ENCODE measurements at regions not wholly inside any gene's neighbourhood (a gene's known extent, or its start where the extent isn't known, plus 50 kb on each side); places are given as distances from the start of the nearest gene placed in this dataset.

DNA sequence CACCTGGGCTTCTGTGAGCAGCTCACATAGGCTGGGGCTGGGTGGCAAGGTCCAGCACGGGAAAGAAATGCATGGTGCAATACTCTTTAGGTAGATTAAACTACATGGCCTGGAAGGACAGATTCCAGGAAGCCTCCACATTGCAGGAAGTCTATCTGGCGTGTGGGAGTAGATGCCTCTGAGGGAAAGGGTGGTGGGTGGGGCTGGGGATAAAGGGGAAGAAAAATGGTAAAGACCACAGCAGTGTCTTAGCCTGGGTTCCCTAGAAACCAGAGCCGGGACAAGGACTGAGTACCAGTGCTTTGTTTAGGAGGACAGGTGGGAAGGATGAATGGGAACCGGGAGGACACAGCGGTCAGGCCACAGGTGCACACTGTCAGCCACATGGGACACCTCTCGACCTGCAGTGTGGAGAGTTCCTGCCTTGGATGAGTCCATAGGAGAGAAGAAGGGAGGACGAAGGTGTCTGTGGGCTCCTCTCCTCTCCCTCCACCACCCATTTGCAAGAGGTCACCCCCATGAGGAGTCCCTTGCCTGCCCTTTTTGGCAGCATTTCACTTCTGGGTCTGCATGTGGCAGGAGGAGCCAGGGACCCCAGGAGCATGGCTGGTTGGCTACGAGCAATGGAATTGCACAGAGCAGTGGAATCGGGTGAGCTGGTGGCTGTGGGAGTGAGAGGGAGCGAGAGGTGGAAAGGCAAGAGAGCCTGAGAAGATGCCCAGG is 91.5 kb upstream of the HS6ST1 start:
- no peaks in the 10 kb centered on the region for H3K9me2 ChIP-seq (replicated peaks; ENCODE audit: insufficient read depth)
- H3K79me2 ChIP-seq: no peaks in the 10 kb centered on the region
- no peaks in the 10 kb centered on the region for H3K9me3 ChIP-seq (ENCODE audit: low read depth)
- WGBS (ENCODE audit: low lambda C conversion rate, missing lambda C conversion rate): 95% methylated on average over 10 of the region's 10 CpGs
- no peak overlapping the region for H3K27ac ChIP-seq
- H3K4me2 ChIP-seq: no peak overlapping the region
- DNase-seq (ENCODE audit: low spot score): no peak
- H3K4me3 ChIP-seq: no peak overlapping the region
- H3K27me3 ChIP-seq: no peaks in the 10 kb centered on the region
- H2AFZ ChIP-seq: no peak overlapping the region
- no peaks in the 10 kb centered on the region for H3K4me1 ChIP-seq (ENCODE audit: insufficient read depth)
- TF ChIP-seq, protein P1, sequence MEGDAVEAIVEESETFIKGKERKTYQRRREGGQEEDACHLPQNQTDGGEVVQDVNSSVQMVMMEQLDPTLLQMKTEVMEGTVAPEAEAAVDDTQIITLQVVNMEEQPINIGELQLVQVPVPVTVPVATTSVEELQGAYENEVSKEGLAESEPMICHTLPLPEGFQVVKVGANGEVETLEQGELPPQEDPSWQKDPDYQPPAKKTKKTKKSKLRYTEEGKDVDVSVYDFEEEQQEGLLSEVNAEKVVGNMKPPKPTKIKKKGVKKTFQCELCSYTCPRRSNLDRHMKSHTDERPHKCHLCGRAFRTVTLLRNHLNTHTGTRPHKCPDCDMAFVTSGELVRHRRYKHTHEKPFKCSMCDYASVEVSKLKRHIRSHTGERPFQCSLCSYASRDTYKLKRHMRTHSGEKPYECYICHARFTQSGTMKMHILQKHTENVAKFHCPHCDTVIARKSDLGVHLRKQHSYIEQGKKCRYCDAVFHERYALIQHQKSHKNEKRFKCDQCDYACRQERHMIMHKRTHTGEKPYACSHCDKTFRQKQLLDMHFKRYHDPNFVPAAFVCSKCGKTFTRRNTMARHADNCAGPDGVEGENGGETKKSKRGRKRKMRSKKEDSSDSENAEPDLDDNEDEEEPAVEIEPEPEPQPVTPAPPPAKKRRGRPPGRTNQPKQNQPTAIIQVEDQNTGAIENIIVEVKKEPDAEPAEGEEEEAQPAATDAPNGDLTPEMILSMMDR (IDR thresholded peaks at IDR 0.05; ENCODE audit: poor library complexity): no peak
- TF ChIP-seq EZH2 (IDR thresholded peaks at IDR 0.05; ENCODE audit: borderline replicate concordance) (no peak), EZH2phosphoT487 (IDR thresholded peaks at IDR 0.05; ENCODE audit: low read depth, severe bottlenecking, unreplicated experiment) (no peak)
- no peaks in the 10 kb centered on the region for H3K36me3 ChIP-seq (replicated peaks; ENCODE audit: insufficient read depth, low read depth)
- no peaks in the 10 kb centered on the region for H4K20me1 ChIP-seq (ENCODE audit: insufficient read depth, poor library complexity, severe bottlenecking)

GRCh38 chr2:128410758-128411215 is 92.1 kb upstream of the HS6ST1 start:
- Histone ChIP-seq H3K9me3 (ENCODE audit: low read depth) (no peaks in the 10 kb centered on the region), H2AFZ (no peak overlapping the region), H3K27ac (no peak overlapping the region), H3K36me3 (replicated peaks; ENCODE audit: insufficient read depth, low read depth) (no peaks in the 10 kb centered on the region), H3K27me3 (no peaks in the 10 kb centered on the region), H3K4me3 (no peak overlapping the region), H3K9me2 (replicated peaks; ENCODE audit: insufficient read depth) (no peaks in the 10 kb centered on the region), H3K4me1 (ENCODE audit: insufficient read depth) (no peaks in the 10 kb centered on the region), H3K79me2 (no peaks in the 10 kb centered on the region), H3K4me2 (no peak overlapping the region), H4K20me1 (ENCODE audit: insufficient read depth, poor library complexity, severe bottlenecking) (no peaks in the 10 kb centered on the region)
- TF ChIP-seq, protein P1 (IDR thresholded peaks at IDR 0.05; ENCODE audit: poor library complexity): no peak
- TF ChIP-seq EZH2 (IDR thresholded peaks at IDR 0.05; ENCODE audit: borderline replicate concordance): no peak
- no peak for TF ChIP-seq EZH2phosphoT487 (IDR thresholded peaks at IDR 0.05; ENCODE audit: low read depth, severe bottlenecking, unreplicated experiment)
- DNase-seq (ENCODE audit: low spot score): no peak
- 98% methylated on average over 8 of the region's 8 CpGs for WGBS (ENCODE audit: low lambda C conversion rate, missing lambda C conversion rate)

DNA sequence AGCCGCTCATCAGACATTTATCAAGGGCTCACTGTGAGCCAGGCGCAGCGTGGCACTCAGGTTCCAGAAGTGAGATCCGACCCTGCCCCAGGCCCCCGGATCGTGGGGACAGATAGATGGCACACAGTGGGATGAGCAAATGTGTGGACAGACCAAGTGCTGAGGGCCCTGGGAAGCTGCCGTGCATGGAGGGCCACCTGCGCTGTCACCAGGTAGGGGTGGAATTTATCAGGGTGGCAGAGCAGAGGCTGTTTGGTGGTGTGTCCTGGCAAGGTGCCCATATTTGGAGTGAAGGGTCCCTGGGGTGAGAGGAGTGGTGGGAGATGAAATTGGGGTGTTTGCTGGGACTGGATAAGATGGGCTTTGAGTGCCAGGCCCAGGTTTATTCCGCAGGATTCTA is 92.8 kb upstream of the HS6ST1 start:
- H2AFZ ChIP-seq: no peak overlapping the region
- no peak overlapping the region for H3K4me2 ChIP-seq
- 92% methylated on average over 9 of the region's 9 CpGs for WGBS (ENCODE audit: low lambda C conversion rate, missing lambda C conversion rate)
- no peak overlapping the region for H3K27ac ChIP-seq
- no peaks in the 10 kb centered on the region for H3K4me1 ChIP-seq (ENCODE audit: insufficient read depth)
- TF ChIP-seq, protein P1 (IDR thresholded peaks at IDR 0.05; ENCODE audit: poor library complexity): no peak
- no peak for TF ChIP-seq EZH2 (IDR thresholded peaks at IDR 0.05; ENCODE audit: borderline replicate concordance)
- TF ChIP-seq EZH2phosphoT487 (IDR thresholded peaks at IDR 0.05; ENCODE audit: low read depth, severe bottlenecking, unreplicated experiment): no peak
- no peaks in the 10 kb centered on the region for H3K9me3 ChIP-seq (ENCODE audit: low read depth)
- H3K36me3 ChIP-seq (replicated peaks; ENCODE audit: insufficient read depth, low read depth): no peaks in the 10 kb centered on the region
- no peaks in the 10 kb centered on the region for H4K20me1 ChIP-seq (ENCODE audit: insufficient read depth, poor library complexity, severe bottlenecking)
- H3K79me2 ChIP-seq: no peaks in the 10 kb centered on the region
- H3K4me3 ChIP-seq: no peak overlapping the region
- no peaks in the 10 kb centered on the region for H3K27me3 ChIP-seq
- DNase-seq (ENCODE audit: low spot score): no peak
- no peaks in the 10 kb centered on the region for H3K9me2 ChIP-seq (replicated peaks; ENCODE audit: insufficient read depth)
